Astrocyte (in vitro differentiated cells and primary cell): ENCODE measurements at regions not wholly inside any gene's neighbourhood (a gene's known extent, or its start where the extent isn't known, plus 50 kb on each side); places are given as distances from the start of the nearest gene placed in this dataset.

ENCODE experiments used
- DNase-seq: peaks from one replicate; pipeline ENCODE4 v3.0.0-alpha.2; 2010; ENCODE audit warnings: low read depth
- FAIRE-seq: peaks from 2 replicates; lab custom pipeline; 2011; peaks lifted over from hg19 to GRCh38; lab: Jason Lieb, UNC
- H2AFZ ChIP-seq: 2 replicates; pipeline ENCODE4 v1.6.0; 2012; ENCODE audit warnings: low read depth, low read length, inconsistent platforms
- H3K27ac ChIP-seq: 2 replicates; pipeline ENCODE4 v1.5.1; 2011; ENCODE audit warnings: low read depth, low read length, inconsistent platforms
- H3K27me3 ChIP-seq: 2 replicates; pipeline ENCODE4 v1.6.0; 2011; ENCODE audit warnings: low read length, inconsistent platforms; ENCODE audit not compliant: insufficient read depth
- H3K36me3 ChIP-seq: 2 replicates; pipeline ENCODE4 v1.5.1; 2011; ENCODE audit warnings: low read length, inconsistent platforms; ENCODE audit not compliant: insufficient read depth
- H3K4me1 ChIP-seq: 2 replicates; pipeline ENCODE4 v1.5.1; 2011; ENCODE audit warnings: low read length, inconsistent platforms; ENCODE audit not compliant: insufficient read depth
- H3K4me2 ChIP-seq: 2 replicates; pipeline ENCODE4 v1.6.0; 2012; ENCODE audit warnings: low read length, inconsistent platforms
- H3K4me3 ChIP-seq: 2 replicates; pipeline ENCODE4 v1.5.1; 2011; ENCODE audit warnings: low read depth, mild to moderate bottlenecking, low read length, inconsistent platforms; ENCODE audit not compliant: insufficient read depth
- H3K79me2 ChIP-seq: 2 replicates; pipeline ENCODE4 v1.6.0; 2012; ENCODE audit warnings: mild to moderate bottlenecking, low read length, inconsistent platforms; ENCODE audit not compliant: insufficient read depth
- H3K9ac ChIP-seq: 2 replicates; pipeline ENCODE4 v1.6.0; 2012; ENCODE audit warnings: mild to moderate bottlenecking, low read length, inconsistent platforms
- H3K9me3 ChIP-seq: 2 replicates; pipeline ENCODE4 v1.5.1; 2012; ENCODE audit warnings: low read depth, mild to moderate bottlenecking, low read length, inconsistent platforms; ENCODE audit not compliant: insufficient read depth
- H4K20me1 ChIP-seq: 2 replicates; pipeline ENCODE4 v1.6.0; 2012; ENCODE audit warnings: low read length, inconsistent platforms; ENCODE audit not compliant: insufficient read depth
- H3K27ac Mint-ChIP-seq: one replicate; pipeline ENCODE4 v1.8.0; 2021; ENCODE audit warnings: mild to moderate bottlenecking, mixed read lengths; ENCODE audit not compliant: unreplicated experiment
- H3K27me3 Mint-ChIP-seq: one replicate; pipeline ENCODE4 v1.8.0; 2021; ENCODE audit warnings: low read depth, mixed read lengths; ENCODE audit not compliant: unreplicated experiment
- H3K36me3 Mint-ChIP-seq: one replicate; pipeline ENCODE4 v1.8.0; 2021; ENCODE audit warnings: low read depth, mixed read lengths; ENCODE audit not compliant: unreplicated experiment
- H3K4me1 Mint-ChIP-seq: one replicate; pipeline ENCODE4 v1.8.0; 2021; ENCODE audit warnings: low read depth, mixed read lengths; ENCODE audit not compliant: unreplicated experiment
- H3K4me3 Mint-ChIP-seq: one replicate; pipeline ENCODE4 v1.8.0; 2021; ENCODE audit warnings: mild to moderate bottlenecking, moderate library complexity, mixed read lengths; ENCODE audit not compliant: unreplicated experiment
- H3K9me3 Mint-ChIP-seq: one replicate; pipeline ENCODE4 v1.8.0; 2021; ENCODE audit warnings: mild to moderate bottlenecking, mixed read lengths; ENCODE audit not compliant: unreplicated experiment
- EZH2 ChIP-seq: IDR thresholded peaks from 2 replicates; pipeline ENCODE4 v1.6.1; 2012; ENCODE audit warnings: mild to moderate bottlenecking, low read length, inconsistent platforms; ENCODE audit not compliant: insufficient read depth
- TF ChIP-seq, protein P1 (sequence below): IDR thresholded peaks from 2 replicates; pipeline ENCODE4 v1.5.1; 2011; ENCODE audit warnings: low read depth, mild to moderate bottlenecking, inconsistent platforms, low read length, moderate library complexity; ENCODE audit not compliant: insufficient read depth

DNA sequence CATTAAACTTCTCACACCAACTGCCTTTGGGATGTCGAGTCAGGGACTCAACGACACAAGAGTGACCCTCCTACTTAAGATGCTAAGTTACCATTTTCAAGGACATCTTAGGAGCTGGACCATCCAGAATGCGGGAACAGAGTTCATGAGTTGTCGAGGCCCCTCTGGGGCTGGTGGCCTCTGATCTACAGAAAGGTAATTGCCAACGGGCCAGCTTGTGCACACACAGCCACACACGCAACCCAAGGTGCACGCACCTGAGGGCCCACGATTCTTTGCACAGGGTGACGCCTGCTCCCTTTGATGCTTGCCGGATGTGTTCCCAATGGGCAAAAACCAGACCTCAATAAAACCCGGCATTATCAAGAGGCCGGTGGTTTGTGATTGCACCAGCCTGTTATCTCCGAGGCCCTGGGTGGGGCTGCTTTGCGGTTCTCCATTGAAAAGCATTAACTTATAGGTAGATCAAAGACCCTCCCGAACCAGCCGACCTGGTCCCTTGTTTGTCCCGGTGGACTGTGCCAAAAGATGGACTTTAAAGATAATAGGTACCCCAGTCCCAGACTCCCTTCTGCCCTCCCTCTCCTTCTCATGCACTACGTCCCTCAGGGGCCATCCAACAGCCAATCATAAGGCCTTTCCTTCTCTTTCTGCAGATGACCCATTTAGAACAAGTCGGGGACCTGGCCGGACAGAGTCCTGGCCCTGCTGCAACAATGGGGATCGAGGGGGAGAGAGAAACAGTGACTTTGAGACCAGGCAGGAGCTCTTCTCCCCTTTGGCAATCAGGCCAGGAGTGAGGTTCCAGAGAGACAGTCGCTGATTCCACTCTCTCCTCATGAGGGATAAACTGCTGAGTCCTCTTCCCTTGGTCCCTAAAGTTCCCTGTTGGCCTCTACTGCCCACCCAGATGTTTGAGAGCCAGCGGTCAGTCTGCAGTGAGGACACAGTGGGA, 292.5 kb downstream of the SOX9 start:
- no peak for FAIRE-seq
- Mint-ChIP-seq H3K4me1 (peaks cover 22% of the 10 kb centered on the region), H3K36me3 (peaks cover 32% of the 10 kb centered on the region), H3K27me3 (no peaks in the 10 kb centered on the region), H3K27ac (no peak overlapping the region), H3K9me3 (peaks cover 6% of the 10 kb centered on the region), H3K4me3 (no peak overlapping the region)
- H3K9ac ChIP-seq: no peak overlapping the region
- H3K27ac ChIP-seq: no peak overlapping the region
- H3K4me1 ChIP-seq: peaks cover 22% of the 10 kb centered on the region
- no peaks in the 10 kb centered on the region for H3K27me3 ChIP-seq
- no peaks in the 10 kb centered on the region for H3K36me3 ChIP-seq
- no peak overlapping the region for H2AFZ ChIP-seq
- no peaks in the 10 kb centered on the region for H4K20me1 ChIP-seq
- no peak for DNase-seq
- H3K4me3 ChIP-seq: no peak overlapping the region
- H3K9me3 ChIP-seq: peaks cover 8% of the 10 kb centered on the region
- no peak overlapping the region for H3K4me2 ChIP-seq
- no peak for TF ChIP-seq EZH2
- TF ChIP-seq, protein P1, sequence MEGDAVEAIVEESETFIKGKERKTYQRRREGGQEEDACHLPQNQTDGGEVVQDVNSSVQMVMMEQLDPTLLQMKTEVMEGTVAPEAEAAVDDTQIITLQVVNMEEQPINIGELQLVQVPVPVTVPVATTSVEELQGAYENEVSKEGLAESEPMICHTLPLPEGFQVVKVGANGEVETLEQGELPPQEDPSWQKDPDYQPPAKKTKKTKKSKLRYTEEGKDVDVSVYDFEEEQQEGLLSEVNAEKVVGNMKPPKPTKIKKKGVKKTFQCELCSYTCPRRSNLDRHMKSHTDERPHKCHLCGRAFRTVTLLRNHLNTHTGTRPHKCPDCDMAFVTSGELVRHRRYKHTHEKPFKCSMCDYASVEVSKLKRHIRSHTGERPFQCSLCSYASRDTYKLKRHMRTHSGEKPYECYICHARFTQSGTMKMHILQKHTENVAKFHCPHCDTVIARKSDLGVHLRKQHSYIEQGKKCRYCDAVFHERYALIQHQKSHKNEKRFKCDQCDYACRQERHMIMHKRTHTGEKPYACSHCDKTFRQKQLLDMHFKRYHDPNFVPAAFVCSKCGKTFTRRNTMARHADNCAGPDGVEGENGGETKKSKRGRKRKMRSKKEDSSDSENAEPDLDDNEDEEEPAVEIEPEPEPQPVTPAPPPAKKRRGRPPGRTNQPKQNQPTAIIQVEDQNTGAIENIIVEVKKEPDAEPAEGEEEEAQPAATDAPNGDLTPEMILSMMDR: no peak
- H3K79me2 ChIP-seq: peaks cover 6% of the 10 kb centered on the region

DNA sequence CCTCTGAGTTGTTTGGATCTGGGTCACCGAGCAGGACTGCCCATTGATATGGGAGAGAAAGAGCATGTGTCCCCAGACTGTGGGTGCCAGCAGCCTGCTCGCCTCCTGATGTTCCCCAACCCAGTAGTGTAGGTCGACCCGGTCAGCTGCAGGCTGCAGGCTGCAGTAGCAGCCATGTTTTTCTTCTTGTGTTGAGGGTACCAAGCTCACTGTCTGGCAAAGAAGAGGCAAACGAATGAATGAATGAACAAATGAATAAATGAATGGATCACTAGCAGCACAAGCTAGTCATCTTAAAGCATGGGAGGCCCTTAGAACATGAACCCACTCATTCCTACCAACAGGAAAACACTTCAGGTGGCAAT, 293.2 kb downstream of the SOX9 start:
- FAIRE-seq: no peak
- Mint-ChIP-seq H3K27me3 (no peaks in the 10 kb centered on the region), H3K4me3 (no peak overlapping the region), H3K36me3 (peaks cover 37% of the 10 kb centered on the region), H3K4me1 (peaks cover 19% of the 10 kb centered on the region), H3K27ac (no peak overlapping the region), H3K9me3 (peaks cover 9% of the 10 kb centered on the region)
- no peaks in the 10 kb centered on the region for H3K27me3 ChIP-seq
- no peak overlapping the region for H3K9ac ChIP-seq
- no peak for DNase-seq
- no peaks in the 10 kb centered on the region for H3K36me3 ChIP-seq
- TF ChIP-seq EZH2: no peak
- TF ChIP-seq, protein P1: no peak
- no peak overlapping the region for H2AFZ ChIP-seq
- no peak overlapping the region for H3K4me2 ChIP-seq
- peaks cover 18% of the 10 kb centered on the region for H3K4me1 ChIP-seq
- H3K4me3 ChIP-seq: no peak overlapping the region
- no peak overlapping the region for H3K27ac ChIP-seq
- H4K20me1 ChIP-seq: no peaks in the 10 kb centered on the region
- peaks cover 9% of the 10 kb centered on the region for H3K79me2 ChIP-seq
- H3K9me3 ChIP-seq: peaks cover 8% of the 10 kb centered on the region
